NCI-H774 (cell line): ENCODE measurements at regions not wholly inside any gene's neighbourhood (a gene's known extent, or its start where the extent isn't known, plus 50 kb on each side); places are given as distances from the start of the nearest gene placed in this dataset.

Experiments
- DNase-seq: peaks from one replicate; lab custom pipeline; 2025; lab: John Stamatoyannopoulos, UW

GRCh38 chr12:92581604-92582003 lies 121.2 kb upstream of the PLEKHG7 start:
- no peak for DNase-seq

- DNase-seq = no peak
Observed at GRCh38 chr12:92574911-92575570, 127.7 kb upstream of the PLEKHG7 start.

DNA sequence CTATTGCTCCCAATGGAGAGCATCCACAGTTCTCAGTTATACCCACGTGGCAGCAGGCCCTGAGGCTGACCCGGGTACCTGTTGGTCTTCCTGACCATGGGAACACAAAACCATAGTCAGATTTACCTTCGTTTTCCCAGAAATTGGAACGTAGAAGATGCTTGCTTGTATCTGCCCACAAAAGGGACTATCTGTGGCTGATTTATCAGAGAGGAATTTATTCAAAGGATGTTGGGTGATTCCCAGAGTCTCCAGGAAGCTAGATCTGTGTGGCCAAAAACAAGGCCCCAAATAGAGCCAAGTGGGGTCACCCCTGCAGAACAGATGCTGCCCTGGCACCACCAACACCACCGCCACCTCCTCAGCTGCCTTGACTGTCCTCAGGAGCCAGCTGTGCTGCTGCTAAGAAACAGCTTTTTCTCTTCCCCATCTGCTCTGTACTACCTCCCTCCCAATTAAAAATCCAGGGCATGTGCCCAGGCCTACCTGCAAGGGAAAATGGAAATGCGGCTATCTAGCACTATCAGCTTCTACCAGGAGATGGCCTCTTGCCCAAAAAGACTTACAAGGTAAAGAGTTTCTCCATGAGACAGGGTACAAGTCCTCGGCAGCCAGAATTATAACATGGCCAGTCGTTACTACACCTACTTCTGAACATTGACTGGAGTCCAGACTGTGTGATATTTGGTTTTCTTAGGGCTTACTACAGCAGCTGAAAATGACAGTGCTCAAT lies 128.6 kb upstream of the PLEKHG7 start:
- peak; percentile 14 for DNase-seq

GRCh38 chr12:92573104-92573503 lies 129.7 kb upstream of the PLEKHG7 start:
- no peak for DNase-seq

DNA sequence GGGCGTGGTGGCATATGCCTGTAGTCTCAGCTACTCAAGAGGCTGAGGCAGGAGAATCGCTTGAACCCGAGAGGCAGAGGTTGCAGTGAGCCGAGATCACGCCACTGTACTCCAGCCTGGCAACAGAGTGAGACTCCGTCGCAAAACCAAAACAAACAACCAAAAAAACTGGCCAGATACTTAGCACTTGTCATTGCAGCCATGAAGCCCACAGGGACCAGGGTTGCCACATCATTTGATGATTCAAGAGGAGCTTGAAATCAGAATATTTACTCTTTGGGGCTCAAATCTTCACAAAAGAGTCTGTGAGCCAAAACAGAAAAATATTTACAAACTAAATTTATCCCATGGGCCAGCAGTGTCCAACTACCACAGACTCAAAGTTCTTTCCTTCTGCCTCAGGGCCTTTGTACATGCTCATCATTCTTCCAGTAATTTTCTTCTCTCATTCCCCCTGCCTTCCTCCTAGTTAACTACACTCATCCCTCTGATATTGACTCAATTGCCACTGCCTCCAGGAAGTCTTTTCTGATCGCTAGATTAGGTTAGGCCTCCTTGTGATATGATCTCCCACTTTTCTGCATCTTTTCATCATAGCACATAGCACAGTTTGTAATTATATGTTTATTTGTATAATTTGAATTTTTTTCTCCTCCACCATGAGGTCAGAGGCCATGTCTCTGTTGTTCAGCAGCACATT lies 130.8 kb upstream of the PLEKHG7 start:
- no peak for DNase-seq

- no peak for DNase-seq
Observed at GRCh38 chr12:92571169-92571568, 131.6 kb upstream of the PLEKHG7 start.

- peak; percentile 79 for DNase-seq
Observed at GRCh38 chr12:92570056-92570753, 132.6 kb upstream of the PLEKHG7 start.

DNA sequence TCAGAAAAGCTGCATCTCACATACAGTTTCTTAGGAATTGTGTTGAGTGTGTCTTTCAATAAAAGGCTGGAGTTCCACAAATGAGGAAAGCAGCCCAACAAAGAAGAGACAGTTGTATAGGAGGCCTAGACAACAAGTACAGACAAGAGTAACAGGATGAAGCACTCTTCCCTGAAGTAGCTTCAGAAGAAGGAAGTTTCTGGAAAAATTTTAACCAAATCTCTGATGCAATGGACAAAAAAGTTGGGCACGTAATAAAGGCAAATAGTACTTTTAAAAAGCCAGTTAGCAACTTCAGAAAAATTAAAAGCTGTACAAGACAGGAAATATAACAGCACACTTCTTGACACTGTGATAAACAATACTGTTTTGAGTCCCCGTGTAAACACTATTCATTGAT lies 134.1 kb upstream of the PLEKHG7 start:
- DNase-seq = no peak

- DNase-seq = no peak
Observed at GRCh38 chr12:92566448-92567019, 136.3 kb upstream of the PLEKHG7 start.

GRCh38 chr12:92563819-92564218 lies 139.0 kb upstream of the PLEKHG7 start:
- DNase-seq = no peak

DNA sequence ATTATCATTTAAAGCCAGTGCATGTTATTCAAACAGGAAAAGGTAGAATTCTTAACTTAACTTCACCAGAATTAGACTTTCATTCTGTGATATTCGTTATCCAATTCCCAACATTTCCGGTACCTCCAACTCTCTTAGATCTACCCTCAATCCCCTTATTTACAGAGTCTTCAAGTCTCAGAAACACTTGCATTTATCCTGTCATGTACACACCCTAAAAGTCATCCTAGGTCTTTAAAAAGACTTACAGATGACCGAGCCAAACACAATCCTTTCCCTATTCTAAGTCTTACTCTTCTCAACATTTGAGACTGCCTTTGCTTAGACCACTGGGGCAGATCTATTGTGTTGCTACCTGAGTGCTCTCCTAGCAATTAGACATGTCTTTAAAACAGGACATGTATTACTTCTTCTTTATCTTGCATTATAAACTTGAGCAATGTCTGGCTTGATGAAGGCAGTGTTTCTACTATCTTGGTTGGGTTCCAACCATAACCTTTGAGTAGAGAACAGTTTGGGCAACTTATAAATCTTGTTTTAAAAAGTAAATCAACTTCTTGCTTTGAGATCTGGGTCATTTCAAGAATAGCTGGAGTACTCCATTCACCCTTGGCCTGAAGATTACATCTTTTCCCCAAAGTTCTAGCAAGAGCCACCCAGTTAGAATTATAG lies 140.6 kb upstream of the PLEKHG7 start:
- DNase-seq = no peak

DNA sequence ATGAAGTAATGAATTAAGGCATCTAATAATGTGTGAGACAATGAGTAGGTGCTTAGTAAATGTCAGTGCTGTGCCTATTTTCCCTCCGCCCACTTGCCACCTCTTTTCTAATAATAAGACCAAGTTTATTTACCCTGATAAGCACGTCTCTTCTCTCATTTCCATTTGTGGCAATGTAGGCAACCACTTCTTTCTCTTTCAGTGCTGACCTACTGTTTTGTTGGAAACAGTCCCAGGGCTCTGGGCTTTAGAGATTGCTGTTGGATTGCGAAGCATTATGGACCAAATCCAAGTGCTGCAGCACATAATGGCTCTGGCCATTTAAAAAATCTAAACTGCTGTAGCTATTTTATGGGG lies 141.3 kb upstream of the PLEKHG7 start:
- peak; percentile 46 for DNase-seq

DNA sequence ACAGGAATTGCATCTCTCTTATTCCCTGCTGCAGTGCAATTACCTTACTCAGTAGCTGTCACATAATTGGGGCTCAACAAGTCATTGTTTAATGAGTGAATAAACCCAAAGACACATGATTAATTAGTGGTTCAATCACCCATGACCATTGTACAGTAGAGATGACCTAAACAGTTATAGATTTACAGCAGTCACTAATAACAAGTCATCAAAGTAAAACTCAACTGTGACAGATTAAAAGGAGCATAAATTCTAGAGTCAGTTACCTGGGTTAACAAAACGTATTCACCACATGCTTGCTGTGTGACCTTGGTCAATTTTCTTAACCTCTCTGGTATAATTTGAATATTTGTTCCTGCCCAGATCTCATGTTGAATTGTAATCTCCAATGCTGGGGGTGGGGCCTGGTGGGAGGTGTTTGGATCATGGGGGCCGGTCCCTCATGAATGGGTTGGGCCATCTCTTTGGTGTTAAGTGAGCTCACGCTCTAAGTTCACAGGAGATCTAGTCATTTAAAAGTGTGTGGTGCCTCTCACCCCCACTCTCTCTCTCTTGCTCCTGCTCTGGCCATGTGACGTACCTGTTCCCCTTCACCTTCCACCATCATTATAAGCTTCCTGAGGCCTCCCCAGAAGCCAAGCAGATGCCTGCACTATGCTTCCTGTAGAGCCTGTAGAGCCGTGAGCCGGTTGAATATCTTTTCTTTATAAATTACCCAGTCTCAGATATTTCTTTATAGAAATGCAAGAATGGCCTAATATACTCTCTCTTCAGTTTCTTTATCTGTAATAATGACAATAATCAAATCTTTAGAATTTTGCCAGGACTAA lies 141.9 kb upstream of the PLEKHG7 start:
- no peak for DNase-seq

GRCh38 chr12:92558806-92559205 lies 144.0 kb upstream of the PLEKHG7 start:
- no peak for DNase-seq

DNA sequence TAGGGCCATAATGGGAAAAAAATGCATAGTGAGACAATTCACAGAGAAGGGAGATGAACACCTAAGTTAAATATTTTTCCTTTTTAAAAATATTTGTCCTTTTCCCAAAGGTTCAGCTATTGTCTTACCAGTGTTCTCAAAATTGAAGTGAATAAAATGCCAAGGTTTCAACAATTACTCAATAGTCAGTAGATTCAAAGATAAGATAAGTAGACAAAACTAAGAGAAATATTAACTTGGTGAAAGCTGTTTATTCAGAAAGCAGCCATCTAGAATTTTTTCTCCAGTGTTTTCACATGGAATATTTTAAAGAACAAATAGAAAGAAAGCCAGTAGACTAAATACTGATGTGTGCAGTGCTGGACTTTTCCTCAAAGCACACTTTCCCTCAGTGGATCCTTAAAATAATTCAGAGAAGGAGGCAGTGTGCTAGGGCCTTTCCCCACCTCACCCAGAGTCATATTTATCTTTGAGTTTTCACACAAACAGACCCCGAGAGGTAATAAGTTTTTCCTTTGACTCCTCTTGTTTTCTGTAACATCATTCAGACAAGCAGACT lies 144.5 kb upstream of the PLEKHG7 start:
- DNase-seq = no peak

GRCh38 chr12:92557422-92557724 lies 145.4 kb upstream of the PLEKHG7 start:
- DNase-seq = no peak

DNA sequence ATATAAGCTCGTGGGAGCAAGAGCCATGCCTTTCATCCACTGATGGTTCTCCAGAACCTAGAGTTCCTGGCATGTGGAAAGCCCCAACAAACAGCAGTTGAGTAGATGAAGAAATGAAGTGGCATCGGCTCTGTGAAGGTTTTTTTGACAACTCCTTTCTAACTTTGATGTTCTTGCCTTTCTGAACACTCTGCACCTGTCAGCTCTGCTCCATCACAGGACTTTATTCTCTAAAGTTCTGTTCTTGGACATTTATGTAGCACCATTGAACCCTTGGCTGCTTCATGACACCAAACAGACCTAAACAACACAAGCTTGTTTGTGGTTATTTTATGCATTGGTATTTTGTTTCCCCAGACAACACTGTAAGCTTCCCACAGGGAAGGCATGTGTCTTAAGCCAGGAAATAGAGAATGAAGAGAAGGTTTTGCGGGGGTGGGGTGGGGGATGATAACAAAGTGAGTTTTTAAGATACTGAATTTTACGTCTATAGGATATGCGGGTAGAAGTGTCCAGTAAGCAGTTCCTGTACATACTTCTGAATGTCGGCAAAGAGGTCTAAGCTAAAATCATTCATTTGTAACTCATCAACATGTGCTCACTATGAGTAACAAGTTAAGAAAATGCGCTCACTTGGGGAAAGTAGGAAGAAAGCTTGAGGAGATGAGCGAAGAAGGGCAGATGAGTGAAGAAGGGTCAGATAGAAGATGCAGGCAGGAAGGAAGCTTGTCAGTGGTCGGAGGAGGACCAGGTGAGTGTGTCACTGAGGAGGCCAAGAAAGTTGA lies 146.0 kb upstream of the PLEKHG7 start:
- DNase-seq = no peak

- DNase-seq = no peak
Observed at GRCh38 chr12:92556141-92556540, 146.6 kb upstream of the PLEKHG7 start.

DNA sequence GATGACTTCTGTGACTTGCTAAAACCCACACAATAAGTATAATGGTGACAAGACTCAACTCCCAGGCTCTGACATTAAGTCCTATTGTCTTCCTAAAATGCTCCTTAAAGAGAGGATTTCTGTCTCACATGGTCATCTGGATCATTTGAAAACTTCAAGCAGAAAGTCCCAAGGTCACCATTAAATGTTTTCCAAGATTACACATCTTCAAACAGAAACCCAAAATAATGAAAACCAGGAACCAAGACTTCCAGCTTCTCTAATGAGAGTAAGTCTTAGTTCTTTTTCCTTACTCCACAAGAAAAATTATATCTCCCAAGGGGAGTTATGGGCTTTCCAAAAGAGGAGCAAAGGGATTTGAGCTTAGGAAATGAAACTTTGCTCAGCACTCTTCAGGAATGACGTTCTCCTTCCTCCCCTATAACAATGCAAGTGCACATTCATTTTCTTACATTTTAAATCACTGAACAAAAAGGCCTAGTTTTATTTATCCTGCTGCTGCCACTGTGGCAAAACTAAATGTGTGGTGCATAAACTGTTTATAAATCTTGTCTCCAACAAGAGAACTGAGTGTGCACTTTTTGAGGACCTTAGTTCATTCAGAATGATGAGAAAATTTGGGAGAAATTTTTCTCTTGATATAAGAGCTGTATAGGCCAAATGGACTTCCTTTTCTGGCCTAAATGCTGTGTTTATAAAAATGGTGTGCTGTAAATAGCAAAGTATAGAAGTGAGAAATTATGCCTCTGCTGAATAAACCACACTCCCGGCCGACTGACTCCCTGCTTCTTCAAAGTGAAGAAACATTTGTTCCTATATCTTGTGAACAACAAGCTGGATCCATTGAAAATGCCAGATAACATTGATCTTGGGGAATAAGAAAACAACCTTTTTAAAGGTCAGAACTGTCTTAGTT lies 148.4 kb upstream of the PLEKHG7 start:
- DNase-seq = no peak
